PFSK-1 (cell line): ENCODE measurements at regions not wholly inside any gene's neighbourhood (a gene's known extent, or its start where the extent isn't known, plus 50 kb on each side); places are given as distances from the start of the nearest gene placed in this dataset.

Experiments
- POLR2AphosphoS5 ChIP-seq: IDR thresholded peaks from 2 replicates; pipeline ENCODE4 v1.6.1; 2012; ENCODE audit warnings: low read depth, mild to moderate bottlenecking, control low read depth, low read length, moderate library complexity
- REST ChIP-seq, 2 experiments: IDR thresholded peaks; 2 replicates each; pipeline versions ENCODE4 v1.6.1 to v1.8.0; 2011 to 2012; ENCODE audit warnings: low read depth in 2 of 2, low read length in 2 of 2, control low read depth in 1 of 2, inconsistent platforms in 1 of 2, mild to moderate bottlenecking in 1 of 2, moderate library complexity in 1 of 2; ENCODE audit not compliant: insufficient read depth in 1 of 2
- TAF1 ChIP-seq: IDR thresholded peaks from 2 replicates; pipeline ENCODE4 v1.6.1; 2012; ENCODE audit warnings: low read length, control low read depth, borderline replicate concordance; ENCODE audit not compliant: insufficient read depth

- TF ChIP-seq POLR2AphosphoS5: no peak
- no peak for TF ChIP-seq TAF1
- no peak for TF ChIP-seq REST (IDR thresholded peaks at IDR 0.05; ENCODE audit: insufficient read depth in 1 of 2, low read depth in 2 of 2, low read length in 2 of 2)
These were observed 233.3 kb downstream of the MYLK4 start for GRCh38 chr6:2517401-2517800.
